ENCODE measurements at regions not wholly inside any gene's neighbourhood (a gene's known extent, or its start where the extent isn't known, plus 50 kb on each side); places are given as distances from the start of the nearest gene placed in this dataset.

DNA sequence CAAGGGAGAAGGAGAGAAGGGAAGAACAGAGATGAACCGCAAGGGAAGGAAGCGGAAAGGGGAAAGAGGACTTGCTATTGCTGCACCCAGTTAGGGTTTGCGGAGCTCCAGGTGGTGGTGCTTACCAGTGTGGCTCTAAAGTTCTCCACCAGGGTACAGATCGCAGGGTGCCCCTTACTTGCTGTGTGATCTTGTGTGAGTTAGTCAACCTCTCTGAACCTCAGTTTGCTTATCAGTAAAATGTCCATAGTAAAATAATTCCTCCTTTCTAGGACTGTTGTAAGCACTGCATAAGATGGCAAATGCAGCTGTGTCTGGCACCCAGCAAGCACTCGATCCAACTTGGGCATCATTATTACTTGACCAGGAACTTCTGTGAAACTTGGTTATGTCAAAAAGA is 230.7 kb upstream of the CDH5 start:
- no peak for TF ChIP-seq CTCF (IDR thresholded peaks at IDR 0.05; ENCODE audit: borderline replicate concordance, insufficient read depth, low read depth, low read length)

GRCh38 chr16:66135421-66135831 is 231.1 kb upstream of the CDH5 start:
- no peak for TF ChIP-seq CTCF (IDR thresholded peaks at IDR 0.05; ENCODE audit: borderline replicate concordance, insufficient read depth, low read depth, low read length)

More for the DNA sequence above, 230.7 kb upstream of the CDH5 start:
- no peak overlapping the region for H3K4me3 ChIP-seq (ENCODE audit: low read depth, low read length)

GRCh38 chr16:66134875-66135274 is 231.6 kb upstream of the CDH5 start:
- no peak overlapping the region for H3K4me3 ChIP-seq (ENCODE audit: low read depth, low read length)
- TF ChIP-seq CTCF (IDR thresholded peaks at IDR 0.05; ENCODE audit: borderline replicate concordance, insufficient read depth, low read depth, low read length), result no peak

More at GRCh38 chr16:66135421-66135831, 231.1 kb upstream of the CDH5 start:
- H3K4me3 ChIP-seq (ENCODE audit: low read depth, low read length), result no peak overlapping the region

DNA sequence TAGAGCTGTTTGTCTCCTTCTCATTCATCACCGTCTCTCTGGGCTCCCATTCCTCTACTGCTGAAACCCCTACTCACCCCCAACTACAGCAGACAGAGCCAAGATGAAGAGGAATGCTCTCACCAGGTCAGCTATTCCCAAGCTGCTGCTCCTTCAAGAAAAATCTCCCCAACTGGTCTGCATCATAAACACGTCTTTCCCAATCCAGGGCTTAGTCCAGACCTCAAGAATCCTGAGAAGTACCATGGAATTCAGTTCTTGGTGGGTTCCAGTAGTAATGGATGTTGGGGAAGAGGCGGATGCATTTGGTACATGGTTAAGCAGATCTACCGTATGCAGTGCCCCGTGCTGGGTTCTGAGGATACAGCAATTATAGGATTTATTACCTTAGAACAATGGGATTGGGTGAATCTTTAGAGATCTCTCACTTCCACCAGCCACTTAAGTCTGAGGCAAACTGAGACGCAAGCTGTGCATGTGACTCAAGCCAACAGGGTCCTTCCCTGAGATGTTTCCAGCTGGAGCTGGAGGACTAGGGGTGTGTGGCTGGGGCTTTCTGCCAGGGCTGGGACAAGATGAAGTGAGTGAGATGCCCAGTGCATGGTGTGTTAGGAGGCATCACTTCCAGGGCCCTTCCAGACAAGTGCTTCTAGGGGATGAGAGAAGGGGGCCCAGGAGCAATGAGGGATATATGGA is 232.7 kb upstream of the CDH5 start:
- TF ChIP-seq CTCF (IDR thresholded peaks at IDR 0.05; ENCODE audit: borderline replicate concordance, insufficient read depth, low read depth, low read length), result no peak
- H3K4me3 ChIP-seq (ENCODE audit: low read depth, low read length), result no peak overlapping the region

GRCh38 chr16:66131895-66132294 is 234.6 kb upstream of the CDH5 start:
- no peak overlapping the region for H3K4me3 ChIP-seq (ENCODE audit: low read depth, low read length)
- TF ChIP-seq CTCF (IDR thresholded peaks at IDR 0.05; ENCODE audit: borderline replicate concordance, insufficient read depth, low read depth, low read length), result no peak

DNA sequence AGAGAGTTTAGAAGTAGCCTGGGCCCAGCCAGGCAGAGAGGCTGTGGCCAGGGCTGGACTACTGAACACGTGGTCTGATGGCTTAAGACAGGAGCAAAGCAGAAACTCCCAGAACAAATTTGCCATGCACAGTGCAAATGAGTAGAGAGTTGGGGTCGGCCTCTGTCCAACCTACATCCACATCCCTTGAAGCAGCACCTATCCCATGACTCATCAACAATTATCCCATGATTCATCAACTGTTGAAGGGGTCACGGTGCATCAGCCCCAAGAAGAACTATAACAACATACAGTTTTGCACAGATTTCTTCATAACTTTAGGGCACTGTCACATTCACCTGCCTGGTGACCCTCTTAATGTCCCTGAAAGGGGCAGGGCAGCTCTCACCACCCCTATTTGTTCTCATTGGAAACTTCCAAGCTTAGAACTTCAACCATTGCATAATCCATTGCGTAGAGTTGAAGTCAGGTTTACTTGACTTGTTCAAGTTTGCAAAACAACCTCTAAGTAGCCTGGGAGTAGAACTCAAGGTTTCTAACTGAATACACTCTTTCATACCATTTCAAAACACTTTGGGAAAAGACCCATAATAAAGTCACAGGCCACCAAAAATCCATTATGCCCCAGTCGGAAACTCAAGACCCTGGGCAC is 235.2 kb upstream of the CDH5 start:
- no peak overlapping the region for H3K4me3 ChIP-seq (ENCODE audit: low read depth, low read length)
- no peak for TF ChIP-seq CTCF (IDR thresholded peaks at IDR 0.05; ENCODE audit: borderline replicate concordance, insufficient read depth, low read depth, low read length)

All from GM12875 (cell line).